HG03457 (cell line): ENCODE measurements at regions not wholly inside any gene's neighbourhood (a gene's known extent, or its start where the extent isn't known, plus 50 kb on each side); places are given as distances from the start of the nearest gene placed in this dataset.
A peak's percentile ranks its signal among the peaks of the same experiment; 100 is the strongest.

Experiments used
- ATAC-seq: cut with Tn5 transposase; IDR thresholded peaks from one replicate; pipeline ENCODE4 v1.9.1; 2021; ENCODE audit warnings: moderate number of reproducible peaks; ENCODE audit not compliant: unreplicated experiment

- ATAC-seq, result no peak
These were observed 533.9 kb downstream of the TFAP2B start for GRCh38 chr6:51352506-51353029.

DNA sequence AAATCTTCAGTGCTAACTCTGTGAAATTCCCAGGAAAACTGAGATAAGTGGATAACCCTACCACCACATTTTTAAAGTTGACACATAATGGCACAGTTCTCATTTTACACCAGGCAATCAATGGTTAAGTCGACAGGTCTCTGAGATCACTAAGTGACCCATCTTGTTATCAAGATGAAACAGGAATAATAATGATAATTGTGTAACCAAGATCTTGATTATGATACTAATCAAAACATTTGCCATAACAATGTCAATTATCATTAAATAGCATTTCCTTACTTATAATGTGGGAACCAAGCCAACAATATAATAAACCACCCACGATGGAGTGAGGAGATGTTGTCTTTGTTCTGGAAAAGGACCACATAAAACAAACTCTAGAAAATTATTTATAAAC, 541.6 kb downstream of the TFAP2B start:
- ATAC-seq, result no peak

GRCh38 chr6:51365566-51365965, 546.9 kb downstream of the TFAP2B start:
- no peak for ATAC-seq

- no peak for ATAC-seq
These were observed 550.8 kb downstream of the TFAP2B start for GRCh38 chr6:51369485-51369884.

GRCh38 chr6:51382847-51383246, 564.2 kb downstream of the TFAP2B start:
- no peak for ATAC-seq

DNA sequence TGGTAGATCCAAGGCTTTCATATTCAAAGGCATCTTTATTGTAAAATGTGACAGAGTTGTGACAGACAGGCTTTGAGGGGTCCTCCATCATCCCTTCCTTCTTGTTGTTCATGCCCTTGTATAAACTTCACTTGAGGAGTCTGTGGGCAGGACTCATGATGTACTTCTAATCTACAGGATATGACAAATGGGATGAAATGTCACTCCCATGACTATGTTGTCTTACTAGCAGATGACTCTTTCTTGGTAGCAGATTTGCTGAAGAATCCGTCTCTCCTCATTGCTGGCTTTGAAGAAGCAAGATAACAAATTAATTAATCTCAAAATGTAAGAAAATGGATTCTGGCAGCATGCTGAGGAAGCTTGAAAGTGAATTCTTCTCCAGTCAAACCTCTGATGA, 566.1 kb downstream of the TFAP2B start:
- no peak for ATAC-seq

GRCh38 chr6:51386347-51386836, 567.7 kb downstream of the TFAP2B start:
- no peak for ATAC-seq

DNA sequence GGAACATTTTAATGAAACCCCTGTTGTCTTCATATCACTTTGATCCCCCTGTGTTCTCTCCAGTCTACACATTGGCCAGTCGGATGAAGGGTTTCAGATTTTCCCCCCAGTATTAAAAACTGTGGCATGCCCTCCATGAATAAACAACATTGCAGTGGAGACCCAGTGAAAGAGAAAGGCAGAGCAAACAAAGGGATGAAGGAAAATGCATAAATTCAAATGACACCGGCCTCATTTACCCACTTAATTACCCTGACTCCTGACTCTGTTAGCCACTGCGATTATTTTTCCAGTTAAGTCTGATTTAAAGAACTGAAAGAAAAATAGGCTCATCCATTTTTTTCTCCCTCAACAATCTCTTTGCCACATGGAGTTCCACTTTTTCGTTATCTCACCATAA, 569.2 kb downstream of the TFAP2B start:
- ATAC-seq, result no peak

DNA sequence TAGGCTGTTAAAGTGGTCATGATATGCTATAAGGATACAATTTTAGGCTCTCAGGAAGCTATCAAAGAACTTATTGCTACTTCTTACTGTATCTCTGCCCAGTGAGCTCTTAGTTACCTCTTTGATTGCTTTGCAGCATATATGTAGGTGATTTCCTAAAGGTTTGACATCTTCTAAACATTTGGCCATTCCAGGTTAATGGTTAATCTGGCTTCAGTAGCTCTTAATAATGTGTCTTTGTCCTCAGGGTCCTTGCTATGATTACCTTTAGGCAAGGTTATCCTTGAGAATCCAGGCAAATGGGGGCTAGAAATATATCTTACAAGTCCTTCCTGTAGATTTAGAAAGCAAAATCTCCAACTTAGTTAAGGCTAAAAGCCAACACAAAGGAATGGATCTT, 575.4 kb downstream of the TFAP2B start:
- no peak for ATAC-seq

GRCh38 chr6:51396583-51396982, 577.9 kb downstream of the TFAP2B start:
- ATAC-seq, result peak; percentile 66

- ATAC-seq, result no peak
These were observed 579.5 kb downstream of the TFAP2B start for GRCh38 chr6:51398064-51398705.

GRCh38 chr6:51398793-51399192, 580.1 kb downstream of the TFAP2B start:
- no peak for ATAC-seq

DNA sequence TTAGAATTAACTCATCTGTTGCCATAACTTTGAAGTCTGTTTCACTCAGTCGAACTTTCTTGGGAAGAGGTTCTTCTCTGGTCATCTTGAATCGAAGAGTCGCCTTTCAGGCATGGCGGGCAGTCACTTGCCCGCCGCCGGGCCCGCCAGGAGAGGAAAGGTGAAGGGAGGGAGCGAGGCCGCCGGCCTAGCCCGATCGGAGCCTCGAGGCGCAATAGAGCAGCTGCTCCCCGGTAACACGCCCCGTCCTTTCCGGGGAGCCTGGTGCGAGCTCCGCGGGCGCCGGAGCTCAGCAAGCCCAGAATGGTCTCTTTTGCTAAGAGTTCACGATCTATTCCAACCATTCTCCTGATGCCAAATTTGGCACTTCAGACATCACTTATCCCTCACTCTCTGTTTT, 591.8 kb downstream of the TFAP2B start:
- no peak for ATAC-seq

DNA sequence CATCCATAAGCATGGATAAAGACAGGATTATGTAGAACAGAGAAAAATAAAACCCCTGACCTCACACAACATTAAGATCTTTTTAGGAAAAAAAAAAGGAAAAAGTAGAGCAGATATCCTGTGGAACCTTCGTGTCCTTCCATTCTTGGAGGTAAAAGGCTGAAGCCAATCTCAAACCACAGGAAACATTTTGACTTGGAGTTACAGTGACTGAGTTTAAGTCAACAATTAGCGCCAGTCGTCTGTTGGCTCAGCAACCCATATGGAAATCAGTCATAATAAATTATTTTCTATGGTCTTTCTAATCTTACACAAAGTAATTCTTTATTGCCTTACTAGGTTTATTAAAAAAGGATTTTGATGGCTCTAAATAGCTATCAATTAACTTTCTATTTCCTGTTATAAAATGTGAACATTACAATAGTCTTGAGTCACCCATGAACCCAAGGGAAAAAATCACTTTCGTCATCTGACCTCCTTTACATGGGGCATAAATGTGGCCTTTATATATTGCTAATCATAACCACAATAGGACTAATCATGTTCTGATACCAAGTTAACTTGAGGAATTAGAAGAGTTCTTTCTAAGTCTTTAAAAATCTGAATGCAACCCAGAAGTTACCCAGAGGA, 592.9 kb downstream of the TFAP2B start:
- no peak for ATAC-seq

DNA sequence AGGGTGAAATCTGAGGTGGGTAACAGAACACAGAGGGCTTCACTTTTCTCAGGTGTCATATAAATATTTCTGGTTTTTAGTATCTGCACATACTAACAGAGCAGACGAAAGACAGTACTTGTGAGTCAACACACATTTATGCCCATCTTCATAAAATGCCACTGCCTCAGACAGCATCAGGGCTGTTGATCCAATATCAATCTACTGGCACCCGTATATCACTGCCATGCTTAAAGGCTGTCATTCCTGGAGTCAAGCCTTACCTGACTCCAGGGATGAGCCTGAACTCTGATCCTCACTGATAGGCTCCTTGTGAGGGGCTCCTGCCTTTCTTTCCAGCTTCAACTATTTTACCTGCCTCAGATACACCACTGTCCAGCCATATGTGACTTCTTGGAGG, 595.7 kb downstream of the TFAP2B start:
- no peak for ATAC-seq

DNA sequence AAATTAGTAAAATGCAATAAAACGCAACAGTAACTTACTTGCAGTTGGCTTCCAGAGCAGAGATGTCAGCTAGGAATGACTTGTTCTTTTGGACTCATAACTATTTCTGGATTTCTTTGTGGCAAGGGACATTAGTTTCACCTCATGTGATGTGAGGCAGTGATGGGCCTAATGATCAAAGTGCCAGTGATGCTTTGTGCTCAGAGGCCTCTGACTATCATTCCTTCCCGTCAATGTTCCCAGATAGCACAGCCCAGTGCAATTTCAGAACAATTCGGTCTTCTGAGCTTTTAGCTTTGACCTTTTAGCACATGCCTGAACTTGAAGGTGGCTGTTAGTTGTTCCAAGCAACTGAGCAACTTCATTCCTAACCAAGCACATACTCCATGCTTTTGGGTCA, 596.8 kb downstream of the TFAP2B start:
- no peak for ATAC-seq

DNA sequence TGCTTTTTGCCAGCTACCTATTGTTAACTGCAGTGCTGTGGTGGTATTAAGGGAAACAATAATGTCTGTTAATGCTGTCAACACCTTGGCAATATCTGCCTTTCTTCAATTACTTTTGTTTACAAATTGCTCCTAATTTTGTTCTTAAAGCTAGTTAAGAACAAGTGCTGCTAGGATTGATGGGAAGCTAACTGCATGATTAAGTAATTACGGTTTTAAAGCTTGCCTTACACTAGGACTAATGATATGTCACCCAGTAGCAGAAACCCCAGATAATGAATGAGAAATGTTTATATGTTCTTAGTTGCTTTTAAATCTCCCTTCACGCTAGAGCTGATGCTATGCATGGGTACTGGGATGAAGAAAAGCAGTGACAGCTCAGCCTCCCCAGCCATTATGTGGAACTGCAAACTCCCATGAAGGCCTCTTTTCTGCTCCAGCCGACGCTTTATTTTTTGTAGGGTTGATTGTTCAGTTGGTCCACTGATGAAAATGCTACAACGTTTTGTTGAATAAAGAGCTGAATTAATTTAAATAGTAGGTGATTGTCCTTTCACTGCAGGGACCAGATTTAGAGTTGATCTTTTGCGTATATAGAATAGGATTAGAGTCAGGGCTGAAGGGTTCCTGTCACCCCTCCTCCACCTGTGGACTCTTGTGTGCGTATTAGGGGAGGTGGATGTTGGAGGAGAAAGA, 610.5 kb downstream of the TFAP2B start:
- no peak for ATAC-seq

DNA sequence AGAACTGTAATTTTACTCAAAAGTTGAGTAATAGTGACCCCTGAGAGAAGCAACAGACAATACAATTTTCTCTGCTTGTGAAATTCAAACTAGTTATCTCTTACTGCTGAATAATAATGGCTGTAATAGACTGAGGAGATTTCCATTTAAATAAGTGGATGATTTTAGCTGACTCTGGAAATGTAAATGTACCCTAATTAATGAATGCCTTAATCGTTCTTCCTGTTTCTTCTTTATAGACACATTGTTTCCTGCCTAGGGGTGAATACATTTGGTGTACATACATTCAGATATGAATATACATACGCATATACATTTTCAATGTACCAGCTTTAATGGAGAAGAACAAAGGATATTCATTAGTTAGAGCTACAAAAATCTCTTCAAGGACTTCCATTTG, 611.9 kb downstream of the TFAP2B start:
- no peak for ATAC-seq

DNA sequence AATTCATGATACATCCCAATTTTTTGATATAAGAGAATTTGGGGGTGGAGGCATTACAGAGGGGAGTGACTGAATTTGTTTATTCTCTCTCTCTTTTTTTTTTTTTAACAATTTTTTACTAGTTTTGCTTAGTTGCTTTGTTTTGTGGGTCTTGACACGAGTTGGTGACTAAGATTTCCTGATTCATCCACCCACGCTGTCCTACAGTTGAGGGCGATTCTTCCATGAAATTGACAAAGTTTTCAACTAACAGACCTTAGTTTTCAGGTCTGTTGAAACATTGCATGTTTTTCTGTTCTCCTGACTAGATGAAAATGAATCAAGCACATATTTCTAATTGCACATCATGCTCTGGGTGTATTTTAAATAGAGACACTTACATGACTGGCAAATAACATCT, 613.8 kb downstream of the TFAP2B start:
- no peak for ATAC-seq

GRCh38 chr6:51450248-51450957, 631.7 kb downstream of the TFAP2B start:
- ATAC-seq, result no peak

DNA sequence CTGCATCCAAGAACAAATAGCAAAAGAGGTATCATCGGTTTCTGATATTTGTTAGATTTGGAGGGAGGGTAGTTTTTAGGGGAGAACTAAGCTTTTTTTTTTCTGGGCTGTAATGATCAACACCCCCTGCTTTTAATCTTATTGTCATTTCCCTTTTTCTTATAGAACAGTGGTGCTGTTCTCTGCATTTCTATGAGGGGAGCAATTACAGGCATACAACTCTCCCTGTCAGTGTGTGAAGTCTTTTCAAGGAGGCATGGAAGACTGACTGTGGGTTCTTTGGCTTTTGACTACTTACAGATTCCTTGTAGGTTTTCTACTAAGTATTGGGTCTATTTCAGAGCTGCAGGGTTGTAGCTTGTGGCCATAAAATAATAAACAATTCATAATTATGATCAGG, 632.3 kb downstream of the TFAP2B start:
- no peak for ATAC-seq
